Thyroid gland (tissue), 4 donors: ENCODE measurements at regions not wholly inside any gene's neighbourhood (a gene's known extent, or its start where the extent isn't known, plus 50 kb on each side); places are given as distances from the start of the nearest gene placed in this dataset.

ENCODE experiments used
- POLR2A ChIP-seq, 2 donors: fragments of 450-650 bp; IDR thresholded peaks; one replicate each; pipeline ENCODE4 v1.6.1; 2017; ENCODE audit warnings: antibody characterized with exemption in 2 of 2, mild to moderate bottlenecking in 2 of 2, moderate library complexity in 1 of 2
- TF ChIP-seq, protein P1 (sequence below), 6 experiments: fragments of 200-600 bp in 3 of 6; fragments of 450-650 bp in 3 of 6; sonication (generic) in 3 of 6; IDR thresholded peaks; one replicate each; pipeline ENCODE4 v1.5.1; 2016 to 2019; ENCODE audit warnings: antibody characterized with exemption in 6 of 6, mild to moderate bottlenecking in 2 of 6, inconsistent platforms in 1 of 6, moderate library complexity in 1 of 6

DNA sequence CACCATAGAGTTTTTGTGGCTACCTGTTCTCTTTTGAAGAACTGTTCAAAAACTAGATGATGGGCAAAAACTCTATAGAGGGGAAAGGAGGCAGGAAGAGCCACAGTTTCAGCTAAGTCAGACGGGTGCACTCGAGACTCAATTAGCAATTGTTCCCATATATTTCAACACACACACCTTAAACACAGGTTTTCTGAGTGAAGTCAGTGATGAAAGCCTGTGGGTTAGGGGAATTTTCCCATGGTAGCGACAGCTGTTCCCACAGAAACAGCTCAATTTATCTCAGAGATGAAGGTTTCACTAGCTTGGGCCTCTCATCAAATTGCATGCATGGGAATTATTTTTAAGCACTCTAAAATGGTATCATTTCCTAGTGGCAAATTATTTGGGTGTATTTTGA is 143.4 kb downstream of the ZIC5 start:
- TF ChIP-seq, protein P1, sequence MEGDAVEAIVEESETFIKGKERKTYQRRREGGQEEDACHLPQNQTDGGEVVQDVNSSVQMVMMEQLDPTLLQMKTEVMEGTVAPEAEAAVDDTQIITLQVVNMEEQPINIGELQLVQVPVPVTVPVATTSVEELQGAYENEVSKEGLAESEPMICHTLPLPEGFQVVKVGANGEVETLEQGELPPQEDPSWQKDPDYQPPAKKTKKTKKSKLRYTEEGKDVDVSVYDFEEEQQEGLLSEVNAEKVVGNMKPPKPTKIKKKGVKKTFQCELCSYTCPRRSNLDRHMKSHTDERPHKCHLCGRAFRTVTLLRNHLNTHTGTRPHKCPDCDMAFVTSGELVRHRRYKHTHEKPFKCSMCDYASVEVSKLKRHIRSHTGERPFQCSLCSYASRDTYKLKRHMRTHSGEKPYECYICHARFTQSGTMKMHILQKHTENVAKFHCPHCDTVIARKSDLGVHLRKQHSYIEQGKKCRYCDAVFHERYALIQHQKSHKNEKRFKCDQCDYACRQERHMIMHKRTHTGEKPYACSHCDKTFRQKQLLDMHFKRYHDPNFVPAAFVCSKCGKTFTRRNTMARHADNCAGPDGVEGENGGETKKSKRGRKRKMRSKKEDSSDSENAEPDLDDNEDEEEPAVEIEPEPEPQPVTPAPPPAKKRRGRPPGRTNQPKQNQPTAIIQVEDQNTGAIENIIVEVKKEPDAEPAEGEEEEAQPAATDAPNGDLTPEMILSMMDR (IDR thresholded peaks at IDR 0.05) = no peak
- no peak for TF ChIP-seq POLR2A (IDR thresholded peaks at IDR 0.05)
